ENCODE measurements at regions not wholly inside any gene's neighbourhood (a gene's known extent, or its start where the extent isn't known, plus 50 kb on each side); places are given as distances from the start of the nearest gene placed in this dataset.

GRCh38 chr2:16058747-16059358 is 118.5 kb downstream of the MYCN start:
- TF ChIP-seq CTCF (IDR thresholded peaks at IDR 0.05) (no peak), EZH2 (IDR thresholded peaks at IDR 0.05; ENCODE audit: borderline replicate concordance, insufficient read depth, low read depth, low read length, poor library complexity, severe bottlenecking) (no peak)
- Histone ChIP-seq H3K9me3 (ENCODE audit: control extremely low read depth in 1 of 3, control insufficient read depth in 2 of 3, insufficient read depth in 1 of 3, low read length in 2 of 3) (peaks cover 0 to 19% (median 13%) of the 10 kb centered on the region in 3 donors), H4K20me1 (ENCODE audit: control insufficient read depth, insufficient read depth, low read length, poor library complexity, severe bottlenecking) (no peaks in the 10 kb centered on the region), H3K4me2 (replicated peaks; ENCODE audit: low read depth, low read length, poor library complexity, severe bottlenecking) (no peak overlapping the region), H3K4me3 (ENCODE audit: control extremely low read depth in 1 of 5, extremely low read depth in 1 of 5, insufficient read depth in 1 of 5, low read depth in 2 of 5, low read length in 4 of 5) (no peak overlapping the region), H3K79me2 (ENCODE audit: control insufficient read depth, insufficient read depth, low read length) (no peaks in the 10 kb centered on the region), H3K27ac (ENCODE audit: low read length in 2 of 2) (no peak overlapping the region), H2AFZ (ENCODE audit: insufficient read depth, low read depth, low read length, poor library complexity, severe bottlenecking) (no peak overlapping the region), H3K27me3 (replicated peaks in 1 of 4; ENCODE audit: control extremely low read depth in 1 of 4, control insufficient read depth in 3 of 4, insufficient read depth in 4 of 4, low read length in 3 of 4) (peaks cover 0 to 2% (median 0%) of the 10 kb centered on the region in 4 experiments), H3K4me1 (ENCODE audit: control insufficient read depth in 2 of 2, insufficient read depth in 2 of 2, low read length in 2 of 2) (no peaks in the 10 kb centered on the region), H3K9ac (ENCODE audit: low read length) (no peak overlapping the region), H3K36me3 (replicated peaks in 1 of 2; ENCODE audit: control extremely low read depth in 1 of 2, control insufficient read depth in 1 of 2, extremely low read depth in 1 of 2, insufficient read depth in 2 of 2, low read length in 1 of 2) (no peaks in the 10 kb centered on the region)
- Mint-ChIP-seq H3K4me1 (peaks cover 4% of the 10 kb centered on the region), H3K9me3 (ENCODE audit: insufficient read depth) (peaks cover 7% of the 10 kb centered on the region), H3K27ac (no peak overlapping the region), H3K4me3 (no peak overlapping the region), H3K27me3 (no peaks in the 10 kb centered on the region)
- ATAC-seq (ENCODE audit: low read depth): no peak
- intact Hi-C loops (cut with micrococcal nuclease): no loop called here
- ChIA-PET CTCF (no interaction called here), POLR2A (no interaction called here)
- no peak for DNase-seq
- WGBS (ENCODE audit: insufficient coverage): no CpG with 5 or more reads among the region's 3 CpGs

GRCh38 chr2:16058256-16058655 is 117.9 kb downstream of the MYCN start:
- Histone ChIP-seq H3K4me2 (replicated peaks; ENCODE audit: low read depth, low read length, poor library complexity, severe bottlenecking) (no peak overlapping the region), H3K36me3 (replicated peaks in 1 of 2; ENCODE audit: control extremely low read depth in 1 of 2, control insufficient read depth in 1 of 2, extremely low read depth in 1 of 2, insufficient read depth in 2 of 2, low read length in 1 of 2) (no peaks in the 10 kb centered on the region), H3K4me1 (ENCODE audit: control insufficient read depth in 2 of 2, insufficient read depth in 2 of 2, low read length in 2 of 2) (no peaks in the 10 kb centered on the region), H3K4me3 (ENCODE audit: control extremely low read depth in 1 of 5, extremely low read depth in 1 of 5, insufficient read depth in 1 of 5, low read depth in 2 of 5, low read length in 4 of 5) (no peak overlapping the region), H2AFZ (ENCODE audit: insufficient read depth, low read depth, low read length, poor library complexity, severe bottlenecking) (no peak overlapping the region), H3K9me3 (ENCODE audit: control extremely low read depth in 1 of 3, control insufficient read depth in 2 of 3, insufficient read depth in 1 of 3, low read length in 2 of 3) (peaks cover 0 to 16% (median 7%) of the 10 kb centered on the region in 3 donors), H3K79me2 (ENCODE audit: control insufficient read depth, insufficient read depth, low read length) (no peaks in the 10 kb centered on the region), H3K9ac (ENCODE audit: low read length) (no peak overlapping the region), H4K20me1 (ENCODE audit: control insufficient read depth, insufficient read depth, low read length, poor library complexity, severe bottlenecking) (no peaks in the 10 kb centered on the region), H3K27me3 (replicated peaks in 1 of 4; ENCODE audit: control extremely low read depth in 1 of 4, control insufficient read depth in 3 of 4, insufficient read depth in 4 of 4, low read length in 3 of 4) (peaks cover 0 to 2% (median 0%) of the 10 kb centered on the region in 4 experiments), H3K27ac (ENCODE audit: low read length in 2 of 2) (no peak overlapping the region)
- ATAC-seq (ENCODE audit: low read depth): no peak
- CTCF ChIA-PET: no interaction called here
- no peak overlapping the region for H3K27ac Mint-ChIP-seq
- no peak overlapping the region for H3K4me3 Mint-ChIP-seq
- DNase-seq: no peak
- TF ChIP-seq CTCF (IDR thresholded peaks at IDR 0.05): no peak
- H3K9me3 Mint-ChIP-seq (ENCODE audit: insufficient read depth): peaks cover 6% of the 10 kb centered on the region
- H3K27me3 Mint-ChIP-seq: no peaks in the 10 kb centered on the region
- 87% methylated on average over 5 of the region's 6 CpGs for WGBS (ENCODE audit: insufficient coverage)
- intact Hi-C loops (cut with micrococcal nuclease): no loop called here
- H3K4me1 Mint-ChIP-seq: peaks cover 4% of the 10 kb centered on the region
- POLR2A ChIA-PET: no interaction called here

All from B cell (primary cell).